OCI-LY1 (cell line): ENCODE measurements at regions not wholly inside any gene's neighbourhood (a gene's known extent, or its start where the extent isn't known, plus 50 kb on each side); places are given as distances from the start of the nearest gene placed in this dataset.

Experiments used
- H2AFZ ChIP-seq: fragments of 200-600 bp; sonication (generic), shearing (Covaris generic); 2 replicates; pipeline ENCODE4 v1.6.0; 2014; ENCODE audit warnings: antibody characterized with exemption, mild to moderate bottlenecking, low read length
- H3F3A ChIP-seq: fragments of 200-600 bp; sonication (generic), shearing (Covaris generic); 2 replicates; pipeline ENCODE4 v1.6.0; 2014; ENCODE audit warnings: mild to moderate bottlenecking, antibody characterized with exemption, low read length, moderate library complexity; ENCODE audit not compliant: insufficient read depth
- H3K27ac ChIP-seq: fragments of 200-600 bp; sonication (generic); 2 replicates; pipeline ENCODE4 v1.5.1; 2014; ENCODE audit warnings: low read length, mixed run types, mild to moderate bottlenecking, low read depth; ENCODE audit not compliant: poor library complexity, severe bottlenecking
- H3K27me3 ChIP-seq: fragments of 200-600 bp; sonication (generic); 2 replicates; pipeline ENCODE4 v1.6.0; 2014; ENCODE audit warnings: antibody characterized with exemption, mild to moderate bottlenecking, low read length, moderate library complexity; ENCODE audit not compliant: insufficient read depth
- H3K36me3 ChIP-seq: fragments of 200-600 bp; sonication (generic); 2 replicates; pipeline ENCODE4 v1.6.1; 2014; ENCODE audit warnings: mild to moderate bottlenecking, antibody characterized with exemption, low read length, moderate library complexity, mixed read lengths; ENCODE audit not compliant: insufficient read depth
- H3K4me1 ChIP-seq: fragments of 200-600 bp; sonication (generic); 2 replicates; pipeline ENCODE4 v1.5.1; 2014; ENCODE audit warnings: mild to moderate bottlenecking, low read length, moderate library complexity; ENCODE audit not compliant: insufficient read depth, severe bottlenecking
- H3K4me2 ChIP-seq: fragments of 200-600 bp; sonication (generic), shearing (Covaris generic); 2 replicates; pipeline ENCODE4 v1.6.1; 2014; ENCODE audit warnings: low read length
- H3K4me3 ChIP-seq: fragments of 200-600 bp; sonication (generic); 2 replicates; pipeline ENCODE4 v1.5.1; 2014; ENCODE audit warnings: low read length, low read depth, mild to moderate bottlenecking, mixed read lengths; ENCODE audit not compliant: poor library complexity, severe bottlenecking
- H3K79me2 ChIP-seq: fragments of 200-600 bp; shearing (Covaris generic); 2 replicates; pipeline ENCODE4 v1.6.1; 2016; ENCODE audit warnings: mixed run types, low read length, mixed read lengths; ENCODE audit not compliant: insufficient read depth
- H3K9ac ChIP-seq: fragments of 200-600 bp; sonication (generic), shearing (Covaris generic); 2 replicates; pipeline ENCODE4 v1.6.1; 2014; ENCODE audit warnings: mild to moderate bottlenecking, low read length, mixed read lengths
- H3K9me2 ChIP-seq: fragments of 200-600 bp; sonication (generic), shearing (Covaris generic); 2 replicates; pipeline ENCODE4 v1.6.1; 2014; ENCODE audit warnings: low read depth, mild to moderate bottlenecking, low read length, mixed read lengths
- H3K9me3 ChIP-seq: fragments of 200-600 bp; shearing (Covaris generic); 2 replicates; pipeline ENCODE4 v1.6.1; 2014; ENCODE audit warnings: low read length, mixed read lengths
- H4K20me1 ChIP-seq: fragments of 200-600 bp; sonication (generic), shearing (Covaris generic); 2 replicates; pipeline ENCODE4 v1.6.0; 2016; ENCODE audit warnings: mild to moderate bottlenecking, low read length; ENCODE audit not compliant: insufficient read depth
- CTCF ChIP-seq: fragments of 200-600 bp; sonication (generic), shearing (Covaris generic); IDR thresholded peaks from 2 replicates; pipeline ENCODE4 v1.5.1; 2017; ENCODE audit warnings: mild to moderate bottlenecking, antibody characterized with exemption, low read length, moderate library complexity, mixed read lengths
- EZH2 ChIP-seq: fragments of 200-600 bp; sonication (generic), shearing (Covaris generic); IDR thresholded peaks from 2 replicates; pipeline ENCODE4 v1.8.0; 2017; ENCODE audit warnings: borderline replicate concordance, mixed run types, mild to moderate bottlenecking, antibody characterized with exemption, low read length, moderate library complexity, mixed read lengths

GRCh38 chr20:5400164-5400762, 83.5 kb upstream of the PROKR2 start:
- H3K27ac ChIP-seq: no peak overlapping the region
- no peaks in the 10 kb centered on the region for H3K9me3 ChIP-seq
- TF ChIP-seq CTCF: no peak
- no peak for TF ChIP-seq EZH2
- no peaks in the 10 kb centered on the region for H3F3A ChIP-seq
- no peaks in the 10 kb centered on the region for H4K20me1 ChIP-seq
- H3K27me3 ChIP-seq: no peaks in the 10 kb centered on the region
- H2AFZ ChIP-seq: no peak overlapping the region
- no peaks in the 10 kb centered on the region for H3K79me2 ChIP-seq
- no peaks in the 10 kb centered on the region for H3K36me3 ChIP-seq
- no peak overlapping the region for H3K4me3 ChIP-seq
- H3K4me2 ChIP-seq: no peak overlapping the region
- H3K9me2 ChIP-seq: no peaks in the 10 kb centered on the region
- no peaks in the 10 kb centered on the region for H3K4me1 ChIP-seq
- H3K9ac ChIP-seq: no peak overlapping the region

GRCh38 chr20:5397393-5397792, 80.6 kb upstream of the PROKR2 start:
- Histone ChIP-seq H3K9me2 (no peaks in the 10 kb centered on the region), H2AFZ (no peak overlapping the region), H3F3A (no peaks in the 10 kb centered on the region), H3K27ac (no peak overlapping the region), H3K4me3 (no peak overlapping the region), H3K36me3 (no peaks in the 10 kb centered on the region), H3K27me3 (no peaks in the 10 kb centered on the region), H3K9me3 (no peaks in the 10 kb centered on the region), H3K4me2 (no peak overlapping the region), H4K20me1 (no peaks in the 10 kb centered on the region), H3K4me1 (no peaks in the 10 kb centered on the region), H3K9ac (no peak overlapping the region), H3K79me2 (no peaks in the 10 kb centered on the region)
- TF ChIP-seq CTCF: no peak
- TF ChIP-seq EZH2: no peak

DNA sequence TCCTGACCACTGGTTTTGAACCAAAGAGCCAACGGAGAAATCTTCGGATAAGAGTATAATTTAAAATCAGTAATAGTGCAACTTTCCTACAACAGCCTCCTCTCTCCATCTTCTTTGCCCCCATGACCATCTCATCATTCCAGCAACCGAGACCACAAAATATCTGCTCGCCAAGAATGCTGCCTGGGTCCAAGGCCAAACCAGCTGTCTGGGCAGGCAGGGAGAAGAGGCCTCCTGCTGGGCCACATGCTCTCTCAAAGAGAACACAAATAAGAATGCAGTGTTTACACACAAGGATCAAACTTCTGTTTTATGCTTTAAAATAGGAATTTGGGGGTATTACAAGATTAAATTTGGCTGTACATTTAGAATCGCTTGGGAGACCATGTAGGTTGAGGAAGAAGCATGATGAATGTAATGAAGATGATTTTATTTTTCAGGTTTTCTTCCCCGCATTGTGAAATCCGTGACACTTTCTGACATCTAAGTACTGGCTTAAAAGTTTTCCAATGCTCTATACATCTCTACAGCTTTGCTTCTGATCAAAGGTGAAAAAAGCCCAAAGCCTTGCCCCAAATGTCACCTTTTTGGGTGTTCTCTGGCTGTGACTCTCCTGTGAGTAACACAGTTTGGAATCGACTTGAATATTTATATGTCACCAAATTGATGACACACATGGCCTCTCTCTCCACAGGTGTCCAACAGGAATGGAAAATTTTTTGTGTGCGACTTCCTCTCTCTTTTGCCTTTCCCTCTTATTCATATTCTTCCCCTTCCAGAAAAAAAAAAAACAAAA, 79.4 kb upstream of the PROKR2 start:
- H3K9ac ChIP-seq: no peak overlapping the region
- no peak overlapping the region for H2AFZ ChIP-seq

More for the DNA sequence above, 79.4 kb upstream of the PROKR2 start:
- H3K79me2 ChIP-seq: no peaks in the 10 kb centered on the region
- no peaks in the 10 kb centered on the region for H3K4me1 ChIP-seq
- H4K20me1 ChIP-seq: no peaks in the 10 kb centered on the region
- no peaks in the 10 kb centered on the region for H3K27me3 ChIP-seq
- H3K4me2 ChIP-seq: no peak overlapping the region
- no peaks in the 10 kb centered on the region for H3K9me3 ChIP-seq
- no peak overlapping the region for H3K4me3 ChIP-seq
- no peaks in the 10 kb centered on the region for H3K36me3 ChIP-seq
- H3K9me2 ChIP-seq: no peaks in the 10 kb centered on the region
- no peaks in the 10 kb centered on the region for H3F3A ChIP-seq
- no peak overlapping the region for H3K27ac ChIP-seq
- no peak for TF ChIP-seq EZH2
- TF ChIP-seq CTCF: no peak
